ENCODE measurements at regions not wholly inside any gene's neighbourhood (a gene's known extent, or its start where the extent isn't known, plus 50 kb on each side); places are given as distances from the start of the nearest gene placed in this dataset.

DNA sequence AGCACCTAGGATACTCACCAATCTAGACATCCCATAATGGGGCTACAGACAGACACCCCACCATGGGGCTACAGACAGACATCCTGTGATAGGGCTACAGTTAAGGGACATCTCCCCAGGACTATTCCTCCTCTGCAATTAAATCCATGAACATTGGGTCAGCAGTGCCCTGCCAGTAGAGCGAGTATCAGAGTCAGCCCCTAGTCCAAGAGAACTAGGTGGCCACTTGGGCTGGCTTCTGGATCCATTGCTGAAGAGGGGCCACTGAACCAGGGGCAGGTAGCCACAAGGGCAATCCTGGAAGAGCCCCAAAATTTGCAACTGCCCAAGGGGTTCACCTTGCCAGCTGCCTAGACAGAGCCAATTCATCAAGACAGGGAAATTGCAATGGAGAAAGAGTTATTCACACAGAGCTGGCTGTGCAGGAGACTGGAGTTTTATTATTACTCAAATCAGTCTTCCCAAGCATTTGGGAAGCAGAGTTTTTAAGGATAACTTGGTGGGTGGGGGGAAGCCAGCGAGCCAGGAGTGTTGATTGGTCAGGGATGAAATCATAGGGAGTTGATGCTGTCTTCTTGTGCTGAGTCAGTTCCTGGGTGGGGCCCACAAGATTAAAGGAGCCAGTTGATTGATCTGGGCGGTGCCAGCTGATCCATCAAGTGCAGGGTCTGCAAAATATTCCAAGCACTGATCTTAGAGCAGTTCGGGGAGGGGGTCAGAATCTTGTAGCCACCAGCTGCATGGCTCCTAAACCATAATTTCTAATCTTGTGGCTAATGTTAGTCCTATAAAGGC, 170.2 kb upstream of the SMAD3 start:
- no peak for ATAC-seq

DNA sequence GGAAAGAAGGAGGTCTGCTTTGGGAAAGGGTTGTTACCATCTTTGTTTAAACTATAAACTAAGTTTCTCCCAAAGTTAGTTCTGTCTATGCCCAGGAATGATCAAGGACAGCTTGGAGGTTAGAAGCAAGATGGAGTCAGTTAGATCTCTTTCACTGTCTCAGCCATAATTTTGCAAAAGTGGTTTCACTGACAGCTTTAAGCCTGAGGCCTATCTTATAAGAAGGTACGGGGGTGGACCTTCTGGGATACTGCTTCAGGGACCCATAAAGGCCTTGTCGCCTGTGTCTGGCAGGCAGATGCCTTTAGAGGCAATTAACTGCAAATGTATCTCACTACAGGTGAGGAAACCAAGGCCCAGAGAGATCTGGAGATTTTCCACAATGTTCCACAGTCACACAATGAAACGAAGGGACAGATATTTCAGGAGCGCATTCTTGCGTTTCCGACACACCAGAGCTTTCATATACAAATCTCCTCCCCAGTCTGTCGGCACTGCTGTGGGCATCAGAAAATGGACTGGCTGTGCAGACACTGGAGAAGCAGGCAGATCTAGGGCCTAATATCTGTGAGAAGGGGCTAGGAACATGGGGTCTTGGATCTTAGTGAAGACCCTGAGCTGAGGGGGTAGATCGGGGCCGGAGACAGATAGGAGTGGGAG, 169.5 kb upstream of the SMAD3 start:
- Histone ChIP-seq H3K9ac (ENCODE audit: low read length) (no peak overlapping the region), H3K4me2 (ENCODE audit: low read length) (no peak overlapping the region), H3K9me3 (ENCODE audit: control insufficient read depth in 1 of 2, insufficient read depth in 1 of 2, low read depth in 1 of 2, low read length in 2 of 2) (no peaks in the 10 kb centered on the region), H3K9me2 (ENCODE audit: insufficient read depth) (no peaks in the 10 kb centered on the region; the same call in 1 of the 2 replicates), H3K27ac (ENCODE audit: low read depth, low read length) (no peak overlapping the region), H3K79me2 (ENCODE audit: insufficient read depth, low read length) (no peaks in the 10 kb centered on the region), H4K20me1 (ENCODE audit: insufficient read depth) (no peaks in the 10 kb centered on the region), H3K36me3 (ENCODE audit: control insufficient read depth in 1 of 2, insufficient read depth in 2 of 2, low read length in 2 of 2) (no peaks in the 10 kb centered on the region), H3K4me1 (ENCODE audit: control insufficient read depth in 1 of 2, insufficient read depth in 2 of 2, low read length in 2 of 2) (peaks cover 0 to 9% of the 10 kb centered on the region in 2 experiments; a peak in 2 of 4 replicates), H2AFZ (ENCODE audit: low read depth, low read length, poor library complexity, severe bottlenecking) (no peak overlapping the region), H3K4me3 (replicated peaks in 1 of 2; ENCODE audit: low read depth in 1 of 2, low read length in 2 of 2) (no peak overlapping the region), H3K27me3 (ENCODE audit: insufficient read depth, low read length) (no peaks in the 10 kb centered on the region)
- no peak for DNase-seq (ENCODE audit: low read depth, low spot score)
- ChIA-PET POLR2A (no interaction called here), RAD21 (ENCODE audit: low non-redundant PET in 1 of 2, low total read pairs in 2 of 2, uncharacterized antibody in 2 of 2, unreplicated experiment in 2 of 2) (no interaction called here), CTCF (interaction anchor here (1.2 kb wide), 1 partner anchor 16 kb away, joined by 3 read pairs; no protein-coding TSS in a partner anchor)
- intact Hi-C loops (cut with micrococcal nuclease) = no loop called here
- ATAC-seq = no peak
- TF ChIP-seq REST (IDR thresholded peaks at IDR 0.05; ENCODE audit: low read depth) (no peak), EZH2 (IDR thresholded peaks at IDR 0.05) (no peak), FOSL1 (IDR thresholded peaks at IDR 0.05; ENCODE audit: low read depth) (no peak), CBX3 (IDR thresholded peaks at IDR 0.05; ENCODE audit: low read depth) (no peak), YY1 (IDR thresholded peaks at IDR 0.05; ENCODE audit: extremely low read depth, insufficient replicate concordance, low read depth, low read length) (no peak)
- TF ChIP-seq, protein P1, sequence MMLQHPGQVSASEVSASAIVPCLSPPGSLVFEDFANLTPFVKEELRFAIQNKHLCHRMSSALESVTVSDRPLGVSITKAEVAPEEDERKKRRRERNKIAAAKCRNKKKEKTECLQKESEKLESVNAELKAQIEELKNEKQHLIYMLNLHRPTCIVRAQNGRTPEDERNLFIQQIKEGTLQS (IDR thresholded peaks at IDR 0.05) = no peak
- BruUV-seq (replicated peaks) = no TSS peak

More for the DNA sequence above, 170.2 kb upstream of the SMAD3 start:
- RAD21 ChIA-PET (ENCODE audit: low non-redundant PET in 1 of 2, low total read pairs in 2 of 2, uncharacterized antibody in 2 of 2, unreplicated experiment in 2 of 2) = no interaction called here
- TF ChIP-seq POLR2A (IDR thresholded peaks at IDR 0.05; ENCODE audit: borderline replicate concordance, extremely low read depth, insufficient read depth, insufficient read length) = no peak
- TF ChIP-seq TCF7L2 (IDR thresholded peaks at IDR 0.05; ENCODE audit: borderline replicate concordance, extremely low read depth, insufficient read depth, insufficient read length) = peak; percentile 60
- Histone ChIP-seq H3K27me3 (ENCODE audit: insufficient read depth, low read length) (no peaks in the 10 kb centered on the region), H3K9me2 (ENCODE audit: insufficient read depth) (no peaks in the 10 kb centered on the region; the same call in 1 of the 2 replicates), H3K79me2 (ENCODE audit: insufficient read depth, low read length) (no peaks in the 10 kb centered on the region), H2AFZ (ENCODE audit: low read depth, low read length, poor library complexity, severe bottlenecking) (no peak overlapping the region), H3K4me2 (ENCODE audit: low read length) (peak overlapping the region; percentile 5; the same call in 1 of the 2 replicates), H3K9ac (ENCODE audit: low read length) (no peak overlapping the region), H3K4me3 (replicated peaks in 1 of 2; ENCODE audit: low read depth in 1 of 2, low read length in 2 of 2) (no peak overlapping the region), H3K27ac (ENCODE audit: low read depth, low read length) (no peak overlapping the region), H3K4me1 (ENCODE audit: control insufficient read depth in 1 of 2, insufficient read depth in 2 of 2, low read length in 2 of 2) (peaks cover 0 to 9% of the 10 kb centered on the region in 2 experiments; a peak in 2 of 4 replicates), H4K20me1 (ENCODE audit: insufficient read depth) (no peaks in the 10 kb centered on the region), H3K36me3 (ENCODE audit: control insufficient read depth in 1 of 2, insufficient read depth in 2 of 2, low read length in 2 of 2) (no peaks in the 10 kb centered on the region), H3K9me3 (ENCODE audit: control insufficient read depth in 1 of 2, insufficient read depth in 1 of 2, low read depth in 1 of 2, low read length in 2 of 2) (no peaks in the 10 kb centered on the region)
- POLR2A ChIA-PET = no interaction called here
- CTCF ChIA-PET = no interaction called here
- DNase-seq (ENCODE audit: low read depth, low spot score) = no peak
- intact Hi-C loops (cut with micrococcal nuclease) = no loop called here
- BruUV-seq (replicated peaks) = no TSS peak
